Nephron (organoid): ENCODE measurements at regions not wholly inside any gene's neighbourhood (a gene's known extent, or its start where the extent isn't known, plus 50 kb on each side); places are given as distances from the start of the nearest gene placed in this dataset.

Experiments used
- H3K27ac Mint-ChIP-seq, 3 experiments: 2 replicates each; pipeline ENCODE4 v1.8.0; 2020; ENCODE audit warnings: mixed read lengths in 3 of 3, mild to moderate bottlenecking in 2 of 3, moderate library complexity in 1 of 3
- H3K27me3 Mint-ChIP-seq: 2 replicates; pipeline ENCODE4 v1.8.0; 2021; ENCODE audit warnings: low read depth, mild to moderate bottlenecking, moderate library complexity, mixed read lengths
- H3K36me3 Mint-ChIP-seq: 2 replicates; pipeline ENCODE4 v1.8.0; 2020; ENCODE audit warnings: low read depth, mixed read lengths
- H3K4me1 Mint-ChIP-seq: 2 replicates; pipeline ENCODE4 v1.8.0; 2020; ENCODE audit warnings: mixed read lengths
- H3K4me3 Mint-ChIP-seq, 3 experiments: 2 replicates each; pipeline ENCODE4 v1.8.0; 2020; ENCODE audit warnings: mild to moderate bottlenecking in 3 of 3, mixed read lengths in 3 of 3, moderate library complexity in 2 of 3
- H3K9me3 Mint-ChIP-seq: 2 replicates; pipeline ENCODE4 v1.8.0; 2020; ENCODE audit warnings: mixed read lengths
- TF ChIP-seq, protein P1 (sequence below), 3 experiments: fragments of 200-600 bp; sonication (generic); IDR thresholded peaks; one replicate each; pipeline ENCODE4 v1.5.0; 2021; ENCODE audit warnings: antibody characterized with exemption in 3 of 3; ENCODE audit not compliant: unreplicated experiment in 3 of 3

DNA sequence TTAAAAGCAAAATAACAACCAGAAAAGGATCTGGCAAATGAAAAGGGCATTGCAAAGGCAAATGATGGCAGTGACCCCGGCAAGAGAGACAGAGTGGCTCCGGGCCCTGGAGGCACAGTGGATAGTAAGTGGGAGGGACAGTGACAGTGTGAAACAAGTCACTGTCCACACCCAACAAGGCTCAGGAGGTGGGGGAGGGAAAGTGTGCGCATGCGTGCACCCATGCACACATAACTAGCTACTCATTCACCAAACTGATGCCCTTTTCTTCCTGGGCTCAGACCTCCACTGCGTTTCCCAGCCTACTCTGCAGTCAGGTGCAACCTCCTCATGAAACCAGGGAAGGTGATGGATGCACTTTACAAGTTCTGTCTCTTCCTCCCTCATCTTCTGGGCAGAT is 108.4 kb downstream of the SHANK2 start:
- Mint-ChIP-seq H3K36me3 (no peaks in the 10 kb centered on the region), H3K9me3 (peaks cover 5% of the 10 kb centered on the region), H3K27me3 (peaks cover 16% of the 10 kb centered on the region), H3K4me3 (no peak overlapping the region), H3K27ac (peak overlapping the region in 1 of 3 experiments; percentile 80), H3K4me1 (peaks cover 11% of the 10 kb centered on the region)
- TF ChIP-seq, protein P1, sequence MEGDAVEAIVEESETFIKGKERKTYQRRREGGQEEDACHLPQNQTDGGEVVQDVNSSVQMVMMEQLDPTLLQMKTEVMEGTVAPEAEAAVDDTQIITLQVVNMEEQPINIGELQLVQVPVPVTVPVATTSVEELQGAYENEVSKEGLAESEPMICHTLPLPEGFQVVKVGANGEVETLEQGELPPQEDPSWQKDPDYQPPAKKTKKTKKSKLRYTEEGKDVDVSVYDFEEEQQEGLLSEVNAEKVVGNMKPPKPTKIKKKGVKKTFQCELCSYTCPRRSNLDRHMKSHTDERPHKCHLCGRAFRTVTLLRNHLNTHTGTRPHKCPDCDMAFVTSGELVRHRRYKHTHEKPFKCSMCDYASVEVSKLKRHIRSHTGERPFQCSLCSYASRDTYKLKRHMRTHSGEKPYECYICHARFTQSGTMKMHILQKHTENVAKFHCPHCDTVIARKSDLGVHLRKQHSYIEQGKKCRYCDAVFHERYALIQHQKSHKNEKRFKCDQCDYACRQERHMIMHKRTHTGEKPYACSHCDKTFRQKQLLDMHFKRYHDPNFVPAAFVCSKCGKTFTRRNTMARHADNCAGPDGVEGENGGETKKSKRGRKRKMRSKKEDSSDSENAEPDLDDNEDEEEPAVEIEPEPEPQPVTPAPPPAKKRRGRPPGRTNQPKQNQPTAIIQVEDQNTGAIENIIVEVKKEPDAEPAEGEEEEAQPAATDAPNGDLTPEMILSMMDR (IDR thresholded peaks at IDR 0.05; ENCODE audit: unreplicated experiment in 3 of 3), result no peak

DNA sequence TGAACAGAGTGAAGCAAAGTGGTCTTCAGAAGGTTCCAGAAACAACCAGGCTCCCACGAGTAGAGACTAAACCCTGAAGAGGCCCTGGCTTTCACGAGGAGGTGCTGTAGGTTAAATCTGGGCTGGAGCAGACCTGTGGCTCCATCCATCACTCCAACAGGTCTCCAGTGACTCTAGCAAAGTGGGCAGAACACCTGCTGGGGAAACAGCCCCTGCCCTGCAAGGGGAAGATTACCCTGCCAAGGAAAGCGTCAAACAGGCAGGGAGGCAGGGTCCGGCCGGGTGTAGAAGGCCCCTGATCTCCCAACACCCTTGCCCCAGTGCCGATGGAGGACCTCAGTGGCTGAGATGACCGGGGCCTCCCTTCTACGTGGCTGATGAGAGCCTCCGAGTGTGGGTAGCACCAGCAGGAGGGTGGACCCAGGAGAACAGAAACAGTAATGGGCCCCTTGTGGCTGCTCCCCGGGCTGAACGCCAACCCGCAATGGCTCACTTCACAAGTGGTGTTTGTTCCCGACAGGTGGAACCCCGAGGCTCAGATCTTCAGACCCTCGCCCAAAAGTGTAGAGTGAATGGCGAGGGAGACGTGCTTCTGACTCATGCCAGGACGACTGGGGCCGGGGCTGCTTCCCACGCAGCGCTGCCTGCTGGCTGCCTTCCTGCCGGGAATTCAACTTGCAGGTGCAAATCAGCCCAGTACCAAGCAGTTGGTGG is 112.0 kb downstream of the SHANK2 start:
- TF ChIP-seq, protein P1 (IDR thresholded peaks at IDR 0.05; ENCODE audit: unreplicated experiment in 3 of 3), result no peak
- Mint-ChIP-seq H3K27ac (peak overlapping the region in 2 of 3 experiments; percentile 50 to 51), H3K4me3 (no peak overlapping the region), H3K27me3 (peaks cover 11% of the 10 kb centered on the region), H3K4me1 (peaks cover 4% of the 10 kb centered on the region), H3K9me3 (no peaks in the 10 kb centered on the region), H3K36me3 (peaks cover 7% of the 10 kb centered on the region)

DNA sequence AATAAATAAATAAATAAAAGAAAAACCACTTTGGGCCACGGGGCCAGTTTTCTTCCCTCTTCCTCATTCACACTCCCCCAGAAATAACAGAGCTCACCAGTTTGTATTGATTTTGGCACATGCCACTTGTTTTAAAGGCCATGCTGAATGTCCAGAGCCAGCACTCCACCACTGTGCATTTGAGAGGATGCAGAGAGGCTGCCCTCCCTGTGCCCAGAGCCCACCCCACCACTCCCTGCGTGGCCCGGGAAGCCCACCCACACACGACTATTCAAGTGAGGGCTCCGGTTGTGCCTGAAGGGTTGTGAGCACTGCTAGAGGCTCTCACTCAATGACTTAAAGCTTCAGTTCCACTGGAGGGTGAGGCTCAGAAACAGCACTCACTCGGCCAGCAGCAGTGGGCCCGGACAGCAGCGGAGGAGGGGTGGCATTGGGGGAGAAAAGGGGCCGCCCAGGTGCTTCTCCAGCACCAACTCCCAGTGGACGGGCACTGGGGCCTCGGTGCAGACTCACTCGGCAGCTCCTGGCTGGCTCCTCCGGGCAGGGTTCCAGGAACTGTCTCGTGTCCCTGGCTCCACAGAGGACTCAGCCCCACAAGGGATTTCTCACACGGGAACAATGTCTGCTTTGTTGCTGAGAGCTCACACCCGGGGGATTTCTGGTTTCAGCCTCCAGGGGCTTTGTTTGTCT is 112.7 kb downstream of the SHANK2 start:
- TF ChIP-seq, protein P1 (IDR thresholded peaks at IDR 0.05; ENCODE audit: unreplicated experiment in 3 of 3), result no peak
- Mint-ChIP-seq H3K4me1 (peaks cover 4% of the 10 kb centered on the region), H3K9me3 (no peaks in the 10 kb centered on the region), H3K4me3 (no peak overlapping the region), H3K27ac (peak overlapping the region in 2 of 3 experiments; percentile 50 to 51), H3K27me3 (peaks cover 14% of the 10 kb centered on the region), H3K36me3 (peaks cover 7% of the 10 kb centered on the region)

DNA sequence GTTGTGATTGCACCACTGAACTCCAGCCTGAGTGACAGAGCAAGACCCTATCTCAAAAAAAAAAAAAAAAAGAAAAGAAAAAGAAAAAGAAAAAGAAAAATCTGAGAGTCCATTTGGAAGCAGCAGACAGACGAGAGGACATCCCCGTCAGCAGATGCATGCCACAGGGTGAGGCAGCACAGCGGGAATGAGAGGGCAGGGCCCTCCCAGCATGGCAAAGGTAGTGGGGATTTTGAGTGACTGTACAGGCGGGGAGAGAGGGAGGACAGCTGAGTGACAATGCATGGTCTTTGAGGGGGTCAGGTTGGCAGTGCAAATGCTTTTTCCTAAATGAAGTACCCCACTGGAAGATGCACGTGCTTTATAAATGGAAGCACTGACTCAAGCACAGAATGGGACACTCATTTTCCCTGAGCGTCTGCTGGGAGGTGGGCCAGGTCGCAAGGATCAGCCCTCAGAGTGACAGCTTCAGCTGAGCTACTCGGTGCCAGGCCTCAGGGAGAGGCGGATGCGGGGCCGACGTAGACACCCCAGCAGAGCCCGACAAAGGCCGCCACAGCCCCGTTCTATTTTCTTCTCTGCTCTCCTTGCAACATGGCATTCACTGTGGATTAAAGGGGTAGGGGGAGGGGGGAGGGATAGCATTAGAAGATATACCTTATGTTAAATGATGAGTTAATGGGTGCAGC is 113.5 kb downstream of the SHANK2 start:
- peaks cover 7% of the 10 kb centered on the region for H3K36me3 Mint-ChIP-seq

DNA sequence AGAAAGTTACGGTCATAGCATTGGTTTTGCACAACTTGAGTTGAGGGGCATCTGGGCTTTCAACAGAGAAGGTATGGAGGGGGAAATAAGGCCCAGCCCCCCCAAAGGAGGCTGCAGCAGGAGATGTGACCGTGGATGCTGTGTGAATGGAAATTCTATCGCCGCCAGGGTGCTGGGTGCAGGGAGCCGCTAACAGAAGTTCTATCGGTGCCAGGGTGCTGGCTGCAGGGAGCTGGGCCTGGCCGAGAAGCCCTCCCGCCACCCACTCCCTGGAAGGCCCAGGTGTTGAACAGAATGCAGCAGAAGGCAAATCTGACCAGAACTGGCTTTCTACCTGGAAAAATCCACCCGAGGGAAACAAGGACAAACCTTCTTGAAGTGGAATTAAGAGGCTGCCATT is 115.0 kb downstream of the SHANK2 start:
- peaks cover 7% of the 10 kb centered on the region for H3K36me3 Mint-ChIP-seq
- peaks cover 7% of the 10 kb centered on the region for H3K4me1 Mint-ChIP-seq
- H3K27ac Mint-ChIP-seq, result no peak overlapping the region
- peaks cover 17% of the 10 kb centered on the region for H3K27me3 Mint-ChIP-seq
- H3K4me3 Mint-ChIP-seq, result no peak overlapping the region
- H3K9me3 Mint-ChIP-seq, result no peaks in the 10 kb centered on the region
- TF ChIP-seq, protein P1 (IDR thresholded peaks at IDR 0.05; ENCODE audit: unreplicated experiment in 3 of 3), result no peak

More for the DNA sequence above, 113.5 kb downstream of the SHANK2 start:
- H3K27ac Mint-ChIP-seq, result no peak overlapping the region
- peaks cover 4% of the 10 kb centered on the region for H3K4me1 Mint-ChIP-seq
- no peak overlapping the region for H3K4me3 Mint-ChIP-seq
- H3K27me3 Mint-ChIP-seq, result peaks cover 17% of the 10 kb centered on the region
- TF ChIP-seq, protein P1 (IDR thresholded peaks at IDR 0.05; ENCODE audit: unreplicated experiment in 3 of 3), result no peak
- no peaks in the 10 kb centered on the region for H3K9me3 Mint-ChIP-seq
